HEK293 (cell line): ENCODE measurements at regions not wholly inside any gene's neighbourhood (a gene's known extent, or its start where the extent isn't known, plus 50 kb on each side); places are given as distances from the start of the nearest gene placed in this dataset.

Source experiments
- CTCF ChIA-PET: fragments of 350-600 bp; formaldehyde crosslinking; extraction: SDS; loops from one replicate; lab custom pipeline; 2021; ENCODE audit warnings: antibody characterized with exemption; lab: Yijun Ruan, JAX
- POLR2A ChIA-PET: fragments of 300-600 bp; formaldehyde crosslinking; extraction: SDS; loops from one replicate; lab custom pipeline; 2020; ENCODE audit warnings: antibody characterized with exemption, inconsistent platforms; lab: Yijun Ruan, JAX
- H3K27ac ChIP-seq: fragments of 200-500 bp; sonication (Bioruptor generic); 2 replicates; pipeline ENCODE4 v1.5.1; 2014; ENCODE audit warnings: low read depth, low read length, control low read depth, inconsistent platforms; ENCODE audit errors: extremely low read depth
- H3K36me3 ChIP-seq, 2 experiments: fragments of 200-500 bp in 1 of 2; sonication (Bioruptor generic) in 1 of 2; 1 replicate in 1 of 2; 2 replicates in 1 of 2; pipeline ENCODE4 v1.5.1; 2014 to 2017; ENCODE audit warnings: inconsistent platforms in 2 of 2, low read length in 2 of 2; ENCODE audit not compliant: control insufficient read depth in 2 of 2, insufficient read depth in 1 of 2
- H3K4me1 ChIP-seq: fragments of 200-500 bp; sonication (Bioruptor generic); 2 replicates; pipeline ENCODE4 v1.5.1; 2014; ENCODE audit warnings: mild to moderate bottlenecking, low read length, inconsistent platforms; ENCODE audit not compliant: control insufficient read depth, insufficient read depth
- H3K4me3 ChIP-seq: 2 replicates; pipeline ENCODE4 v1.5.1; 2011; ENCODE audit warnings: low read depth, mild to moderate bottlenecking, control low read depth, low read length, moderate library complexity
- H3K9me3 ChIP-seq: fragments of 200-500 bp; sonication (Bioruptor generic); 2 replicates; pipeline ENCODE4 v1.5.1; 2014; ENCODE audit warnings: low read depth, low read length, inconsistent platforms; ENCODE audit not compliant: control insufficient read depth, insufficient read depth
- BCL11A ChIP-seq: fragments of 450-650 bp; formaldehyde crosslinking; IDR thresholded peaks from 2 replicates; pipeline ENCODE4 v1.5.1; 2016; ENCODE audit warnings: low read depth, missing biosample characterization, missing genetic modification characterization
- BCL11B ChIP-seq: fragments of 450-650 bp; formaldehyde crosslinking; IDR thresholded peaks from 2 replicates; pipeline ENCODE4 v1.5.1; 2016; ENCODE audit warnings: low read depth, missing biosample characterization, missing genetic modification characterization
- GLI4 ChIP-seq: fragments of 450-650 bp; formaldehyde crosslinking; IDR thresholded peaks from 2 replicates; pipeline ENCODE4 v1.5.1; 2016; ENCODE audit warnings: missing biosample characterization, missing genetic modification characterization
- HIC1 ChIP-seq: fragments of 450-650 bp; formaldehyde crosslinking; IDR thresholded peaks from 2 replicates; pipeline ENCODE4 v1.5.1; 2016; ENCODE audit warnings: missing biosample characterization, missing genetic modification characterization
- KLF10 ChIP-seq: fragments of 450-650 bp; IDR thresholded peaks from 2 replicates; pipeline ENCODE4 v1.5.1; 2018; ENCODE audit warnings: missing biosample characterization, mild to moderate bottlenecking, missing genetic modification characterization
- KLF17 ChIP-seq: fragments of 450-650 bp; formaldehyde crosslinking; IDR thresholded peaks from 2 replicates; pipeline ENCODE4 v1.5.1; 2016; ENCODE audit warnings: missing biosample characterization, missing genetic modification characterization
- REST ChIP-seq: fragments of 450-650 bp; formaldehyde crosslinking; IDR thresholded peaks from 2 replicates; pipeline ENCODE4 v1.5.1; 2016; ENCODE audit warnings: missing biosample characterization, missing genetic modification characterization
- SP2 ChIP-seq: fragments of 450-650 bp; formaldehyde crosslinking; IDR thresholded peaks from 2 replicates; pipeline ENCODE4 v1.5.1; 2016; ENCODE audit warnings: missing biosample characterization, missing genetic modification characterization
- ZNF114 ChIP-seq: fragments of 450-650 bp; formaldehyde crosslinking; IDR thresholded peaks from 2 replicates; pipeline ENCODE4 v1.5.0; 2017; ENCODE audit warnings: missing biosample characterization, missing genetic modification characterization
- ZNF221 ChIP-seq: fragments of 450-650 bp; formaldehyde crosslinking; IDR thresholded peaks from 2 replicates; pipeline ENCODE4 v1.5.1; 2017; ENCODE audit warnings: missing biosample characterization, missing genetic modification characterization, borderline replicate concordance
- ZNF223 ChIP-seq: fragments of 450-650 bp; formaldehyde crosslinking; IDR thresholded peaks from 2 replicates; pipeline ENCODE4 v1.5.1; 2016; ENCODE audit warnings: missing biosample characterization, missing genetic modification characterization
- ZNF239 ChIP-seq: fragments of 450-650 bp; formaldehyde crosslinking; IDR thresholded peaks from 2 replicates; pipeline ENCODE4 v1.5.1; 2016; ENCODE audit warnings: missing biosample characterization, missing genetic modification characterization
- ZNF280D ChIP-seq: fragments of 450-650 bp; formaldehyde crosslinking; IDR thresholded peaks from 2 replicates; pipeline ENCODE4 v1.5.1; 2016; ENCODE audit warnings: missing biosample characterization, missing genetic modification characterization
- ZNF324 ChIP-seq: fragments of 450-650 bp; formaldehyde crosslinking; IDR thresholded peaks from 2 replicates; pipeline ENCODE4 v1.5.1; 2016; ENCODE audit warnings: missing biosample characterization, missing genetic modification characterization
- ZNF530 ChIP-seq: fragments of 450-650 bp; formaldehyde crosslinking; IDR thresholded peaks from 2 replicates; pipeline ENCODE4 v1.5.1; 2016; ENCODE audit warnings: low read depth, missing biosample characterization, missing genetic modification characterization
- ZNF555 ChIP-seq: fragments of 450-650 bp; formaldehyde crosslinking; conservative IDR thresholded peaks from 2 replicates; pipeline ENCODE4 v1.5.1; 2017; ENCODE audit warnings: missing biosample characterization, mild to moderate bottlenecking, missing genetic modification characterization, inconsistent platforms
- ZNF585B ChIP-seq: fragments of 450-650 bp; formaldehyde crosslinking; IDR thresholded peaks from 2 replicates; pipeline ENCODE4 v1.5.1; 2016; ENCODE audit warnings: missing biosample characterization, missing genetic modification characterization
- ZNF639 ChIP-seq: fragments of 450-650 bp; formaldehyde crosslinking; IDR thresholded peaks from 2 replicates; pipeline ENCODE4 v1.5.1; 2016; ENCODE audit warnings: missing biosample characterization, missing genetic modification characterization
- ZNF658 ChIP-seq: fragments of 450-650 bp; formaldehyde crosslinking; IDR thresholded peaks from 2 replicates; pipeline ENCODE4; 2016; ENCODE audit warnings: missing biosample characterization, missing genetic modification characterization
- ZNF837 ChIP-seq: fragments of 450-650 bp; formaldehyde crosslinking; IDR thresholded peaks from 2 replicates; pipeline ENCODE4 v1.5.1; 2016; ENCODE audit warnings: missing biosample characterization, missing genetic modification characterization
- ZXDB ChIP-seq: fragments of 450-650 bp; formaldehyde crosslinking; IDR thresholded peaks from 2 replicates; pipeline ENCODE4 v1.5.1; 2016; ENCODE audit warnings: missing biosample characterization, missing genetic modification characterization
- TF ChIP-seq, protein P1 (sequence below): fragments of 450-650 bp; formaldehyde crosslinking; IDR thresholded peaks from 2 replicates; pipeline ENCODE4 v1.5.1; 2016; ENCODE audit warnings: missing biosample characterization, missing genetic modification characterization
- TF ChIP-seq, protein P2 (sequence below): fragments of 450-650 bp; IDR thresholded peaks from 2 replicates; pipeline ENCODE4 v1.5.1; 2018; ENCODE audit warnings: missing biosample characterization, missing genetic modification characterization

DNA sequence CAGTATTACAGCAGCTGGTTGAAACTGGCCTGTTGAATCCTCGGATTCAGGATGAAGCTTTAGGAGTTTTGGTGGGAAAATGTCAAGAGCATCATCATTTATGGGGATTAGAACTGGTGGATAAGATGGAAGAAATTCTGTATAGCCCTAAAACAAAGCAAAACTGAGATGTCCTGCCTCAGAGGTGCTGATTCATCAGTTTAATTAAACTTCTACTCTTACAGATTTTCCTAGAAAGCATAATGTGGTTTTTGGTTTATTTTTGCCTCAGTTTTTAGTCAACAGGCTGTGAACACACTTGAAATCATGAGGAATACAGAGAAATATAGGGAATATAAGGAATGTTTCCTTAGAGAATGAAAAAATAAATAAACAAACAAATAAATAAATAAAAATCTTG lies 228.7 kb upstream of the POU3F2 start (continued):
- TF ChIP-seq ZNF639 (tag by site-specific recombination) (no peak), GLI4 (no peak), ZNF324 (no peak), ZNF530 (tag by site-specific recombination) (no peak), SP2 (tag by site-specific recombination) (no peak)
- TF ChIP-seq, protein P1, sequence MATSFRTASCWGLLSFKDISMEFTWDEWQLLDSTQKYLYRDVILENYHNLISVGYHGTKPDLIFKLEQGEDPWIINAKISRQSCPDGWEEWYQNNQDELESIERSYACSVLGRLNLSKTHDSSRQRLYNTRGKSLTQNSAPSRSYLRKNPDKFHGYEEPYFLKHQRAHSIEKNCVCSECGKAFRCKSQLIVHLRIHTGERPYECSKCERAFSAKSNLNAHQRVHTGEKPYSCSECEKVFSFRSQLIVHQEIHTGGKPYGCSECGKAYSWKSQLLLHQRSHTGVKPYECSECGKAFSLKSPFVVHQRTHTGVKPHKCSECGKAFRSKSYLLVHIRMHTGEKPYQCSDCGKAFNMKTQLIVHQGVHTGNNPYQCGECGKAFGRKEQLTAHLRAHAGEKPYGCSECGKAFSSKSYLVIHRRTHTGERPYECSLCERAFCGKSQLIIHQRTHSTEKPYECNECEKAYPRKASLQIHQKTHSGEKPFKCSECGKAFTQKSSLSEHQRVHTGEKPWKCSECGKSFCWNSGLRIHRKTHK (tag by site-specific recombination), result no peak
- TF ChIP-seq, protein P2, sequence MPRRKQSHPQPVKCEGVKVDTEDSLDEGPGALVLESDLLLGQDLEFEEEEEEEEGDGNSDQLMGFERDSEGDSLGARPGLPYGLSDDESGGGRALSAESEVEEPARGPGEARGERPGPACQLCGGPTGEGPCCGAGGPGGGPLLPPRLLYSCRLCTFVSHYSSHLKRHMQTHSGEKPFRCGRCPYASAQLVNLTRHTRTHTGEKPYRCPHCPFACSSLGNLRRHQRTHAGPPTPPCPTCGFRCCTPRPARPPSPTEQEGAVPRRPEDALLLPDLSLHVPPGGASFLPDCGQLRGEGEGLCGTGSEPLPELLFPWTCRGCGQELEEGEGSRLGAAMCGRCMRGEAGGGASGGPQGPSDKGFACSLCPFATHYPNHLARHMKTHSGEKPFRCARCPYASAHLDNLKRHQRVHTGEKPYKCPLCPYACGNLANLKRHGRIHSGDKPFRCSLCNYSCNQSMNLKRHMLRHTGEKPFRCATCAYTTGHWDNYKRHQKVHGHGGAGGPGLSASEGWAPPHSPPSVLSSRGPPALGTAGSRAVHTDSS (tag by site-specific recombination), result no peak

DNA sequence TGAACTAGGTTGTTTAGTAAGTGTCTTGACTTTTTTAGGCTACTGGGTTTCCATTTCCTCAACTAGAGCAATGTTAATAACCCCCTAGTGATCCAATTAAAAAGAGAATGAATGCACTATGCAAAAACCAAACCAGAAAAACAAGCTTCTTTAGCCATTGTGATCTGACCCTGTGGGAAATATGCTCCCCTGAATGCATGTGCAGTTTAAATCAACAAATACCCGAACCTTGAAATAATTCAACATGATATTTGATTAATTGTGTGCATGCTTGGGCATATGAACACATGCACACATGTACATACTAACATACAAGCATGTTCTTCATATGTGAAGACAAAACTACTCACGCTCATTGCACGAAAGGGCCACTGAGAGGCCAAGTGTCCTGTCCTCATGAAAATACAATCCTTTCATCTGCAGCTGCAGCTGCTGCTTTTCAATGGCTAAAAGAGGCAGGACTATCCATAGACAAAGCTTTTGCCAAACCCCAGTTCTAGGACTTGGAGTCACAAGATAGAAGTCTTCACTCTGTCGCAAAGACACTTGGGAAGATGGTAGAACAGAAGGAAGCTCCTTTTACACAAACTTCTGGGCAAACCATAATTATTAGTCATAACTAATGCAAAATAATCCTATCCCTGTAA lies 207.1 kb upstream of the POU3F2 start:
- ChIA-PET CTCF (interaction anchor here (0.7 kb wide), 1 partner anchor 34 kb away, joined by 3 read pairs; no protein-coding TSS in a partner anchor), POLR2A (no interaction called here)
- H3K36me3 ChIP-seq, result no peaks in the 10 kb centered on the region
- no peaks in the 10 kb centered on the region for H3K4me1 ChIP-seq
- no peak overlapping the region for H3K4me3 ChIP-seq
- H3K27ac ChIP-seq, result no peak overlapping the region
- no peaks in the 10 kb centered on the region for H3K9me3 ChIP-seq
- TF ChIP-seq ZNF221 (tag by site-specific recombination), result no peak
- no peak for TF ChIP-seq KLF10 (tag by site-specific recombination)
- TF ChIP-seq ZNF585B (tag by site-specific recombination), result no peak
- no peak for TF ChIP-seq ZNF837 (tag by site-specific recombination)
- no peak for TF ChIP-seq ZNF114 (tag by site-specific recombination)
- no peak for TF ChIP-seq BCL11A
- TF ChIP-seq ZNF280D (tag by site-specific recombination), result no peak
- TF ChIP-seq BCL11B (tag by site-specific recombination), result no peak
- no peak for TF ChIP-seq ZNF658 (tag by site-specific recombination)
- TF ChIP-seq ZNF555 (tag by site-specific recombination), result no peak
- TF ChIP-seq ZNF223 (tag by site-specific recombination), result no peak
- TF ChIP-seq ZNF239 (tag by site-specific recombination), result no peak
- no peak for TF ChIP-seq HIC1 (tag by site-specific recombination)
- TF ChIP-seq ZXDB (tag by site-specific recombination), result no peak
- TF ChIP-seq REST (tag by site-specific recombination), result no peak
- TF ChIP-seq KLF17 (tag by site-specific recombination), result no peak
